ENCODE measurements at regions not wholly inside any gene's neighbourhood (a gene's known extent, or its start where the extent isn't known, plus 50 kb on each side); places are given as distances from the start of the nearest gene placed in this dataset.

- TF ChIP-seq CREB1 (IDR thresholded peaks at IDR 0.05; ENCODE audit: low read depth): no peak
- TF ChIP-seq REST (IDR thresholded peaks at IDR 0.05; ENCODE audit: low read depth): no peak
- no peak for TF ChIP-seq TCF12 (IDR thresholded peaks at IDR 0.05; ENCODE audit: low read depth)
- no peak for TF ChIP-seq NFIC (IDR thresholded peaks at IDR 0.05)
- no peak for TF ChIP-seq YY1 (IDR thresholded peaks at IDR 0.05; ENCODE audit: low read depth)
- no peak for TF ChIP-seq USF1 (IDR thresholded peaks at IDR 0.05)
- TF ChIP-seq RAD21 (IDR thresholded peaks at IDR 0.05; ENCODE audit: low read depth): no peak
- TF ChIP-seq EGR1 (IDR thresholded peaks at IDR 0.05): no peak
- no peak for TF ChIP-seq FOXM1 (IDR thresholded peaks at IDR 0.05; ENCODE audit: borderline replicate concordance, low read depth)
- TF ChIP-seq ZBTB7A (IDR thresholded peaks at IDR 0.05; ENCODE audit: low read depth): no peak
- no peak for TF ChIP-seq TEAD4 (IDR thresholded peaks at IDR 0.05)
- TF ChIP-seq MAX (IDR thresholded peaks at IDR 0.05): no peak
- no peak for TF ChIP-seq EP300 (IDR thresholded peaks at IDR 0.05; ENCODE audit: borderline replicate concordance)
- no peak for TF ChIP-seq CEBPB (IDR thresholded peaks at IDR 0.05)
Observed at GRCh38 chr12:89160716-89161123, 191.6 kb downstream of the DUSP6 start.
